Uterus (tissue), 2 donors: ENCODE measurements at regions not wholly inside any gene's neighbourhood (a gene's known extent, or its start where the extent isn't known, plus 50 kb on each side); places are given as distances from the start of the nearest gene placed in this dataset.

Experiments used
- POLR2A ChIP-seq, 2 donors: fragments of 450-650 bp; IDR thresholded peaks; one replicate each; pipeline ENCODE4 v1.6.1; 2016; ENCODE audit warnings: antibody characterized with exemption in 2 of 2, mild to moderate bottlenecking in 1 of 2, moderate library complexity in 1 of 2
- TF ChIP-seq, protein P1 (sequence below), 4 experiments: fragments of 200-600 bp in 2 of 4; fragments of 450-650 bp in 2 of 4; sonication (generic) in 2 of 4; IDR thresholded peaks; one replicate each; pipeline ENCODE4 v1.5.1; 2016 to 2019; ENCODE audit warnings: antibody characterized with exemption in 4 of 4, mild to moderate bottlenecking in 2 of 4, moderate library complexity in 1 of 4

DNA sequence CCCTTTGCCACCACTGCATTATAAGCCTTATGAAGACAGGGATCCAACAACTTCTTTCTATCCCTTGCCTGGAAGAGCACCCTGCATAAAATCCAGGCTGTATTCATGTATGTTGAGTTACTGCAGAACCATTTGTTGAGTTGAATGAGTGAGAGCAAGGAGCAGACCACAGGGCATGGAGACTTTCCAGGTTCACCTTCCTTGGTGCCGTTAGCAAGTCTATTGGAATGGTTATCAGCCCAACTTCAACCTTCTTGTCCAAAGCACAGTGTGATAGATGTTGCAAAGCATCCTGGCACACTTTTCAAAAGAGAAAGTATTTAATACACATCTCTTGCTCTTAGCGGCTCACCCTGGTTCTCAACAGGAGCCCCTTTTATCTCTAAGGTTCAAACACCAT lies 100.9 kb upstream of the CLDN10 start:
- TF ChIP-seq, protein P1, sequence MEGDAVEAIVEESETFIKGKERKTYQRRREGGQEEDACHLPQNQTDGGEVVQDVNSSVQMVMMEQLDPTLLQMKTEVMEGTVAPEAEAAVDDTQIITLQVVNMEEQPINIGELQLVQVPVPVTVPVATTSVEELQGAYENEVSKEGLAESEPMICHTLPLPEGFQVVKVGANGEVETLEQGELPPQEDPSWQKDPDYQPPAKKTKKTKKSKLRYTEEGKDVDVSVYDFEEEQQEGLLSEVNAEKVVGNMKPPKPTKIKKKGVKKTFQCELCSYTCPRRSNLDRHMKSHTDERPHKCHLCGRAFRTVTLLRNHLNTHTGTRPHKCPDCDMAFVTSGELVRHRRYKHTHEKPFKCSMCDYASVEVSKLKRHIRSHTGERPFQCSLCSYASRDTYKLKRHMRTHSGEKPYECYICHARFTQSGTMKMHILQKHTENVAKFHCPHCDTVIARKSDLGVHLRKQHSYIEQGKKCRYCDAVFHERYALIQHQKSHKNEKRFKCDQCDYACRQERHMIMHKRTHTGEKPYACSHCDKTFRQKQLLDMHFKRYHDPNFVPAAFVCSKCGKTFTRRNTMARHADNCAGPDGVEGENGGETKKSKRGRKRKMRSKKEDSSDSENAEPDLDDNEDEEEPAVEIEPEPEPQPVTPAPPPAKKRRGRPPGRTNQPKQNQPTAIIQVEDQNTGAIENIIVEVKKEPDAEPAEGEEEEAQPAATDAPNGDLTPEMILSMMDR (IDR thresholded peaks at IDR 0.05): no peak
- no peak for TF ChIP-seq POLR2A (IDR thresholded peaks at IDR 0.05)
